ENCODE measurements at regions not wholly inside any gene's neighbourhood (a gene's known extent, or its start where the extent isn't known, plus 50 kb on each side); places are given as distances from the start of the nearest gene placed in this dataset.

DNA sequence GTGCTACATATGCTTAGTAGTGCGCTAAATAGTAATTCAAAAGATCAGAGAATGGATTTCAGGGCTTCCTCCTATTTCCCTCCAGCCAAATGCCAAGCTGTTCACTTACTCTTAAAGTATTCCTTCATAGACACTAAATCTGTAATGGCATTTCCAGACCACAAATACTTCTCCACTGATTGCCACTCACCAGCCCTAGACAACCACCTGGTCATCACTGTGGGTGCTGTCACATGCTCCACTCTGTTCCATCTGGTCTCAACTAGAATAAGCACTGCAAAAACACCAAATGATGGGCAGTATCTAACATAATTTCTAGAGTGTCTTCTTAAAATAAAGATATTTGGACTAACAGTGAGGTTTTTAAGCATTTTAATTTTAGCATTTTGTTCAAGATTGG lies 341.3 kb downstream of the AASDHPPT start:
- TF ChIP-seq EZH2 (IDR thresholded peaks at IDR 0.05; ENCODE audit: borderline replicate concordance, low read depth, low read length): no peak
- TF ChIP-seq, protein P1, sequence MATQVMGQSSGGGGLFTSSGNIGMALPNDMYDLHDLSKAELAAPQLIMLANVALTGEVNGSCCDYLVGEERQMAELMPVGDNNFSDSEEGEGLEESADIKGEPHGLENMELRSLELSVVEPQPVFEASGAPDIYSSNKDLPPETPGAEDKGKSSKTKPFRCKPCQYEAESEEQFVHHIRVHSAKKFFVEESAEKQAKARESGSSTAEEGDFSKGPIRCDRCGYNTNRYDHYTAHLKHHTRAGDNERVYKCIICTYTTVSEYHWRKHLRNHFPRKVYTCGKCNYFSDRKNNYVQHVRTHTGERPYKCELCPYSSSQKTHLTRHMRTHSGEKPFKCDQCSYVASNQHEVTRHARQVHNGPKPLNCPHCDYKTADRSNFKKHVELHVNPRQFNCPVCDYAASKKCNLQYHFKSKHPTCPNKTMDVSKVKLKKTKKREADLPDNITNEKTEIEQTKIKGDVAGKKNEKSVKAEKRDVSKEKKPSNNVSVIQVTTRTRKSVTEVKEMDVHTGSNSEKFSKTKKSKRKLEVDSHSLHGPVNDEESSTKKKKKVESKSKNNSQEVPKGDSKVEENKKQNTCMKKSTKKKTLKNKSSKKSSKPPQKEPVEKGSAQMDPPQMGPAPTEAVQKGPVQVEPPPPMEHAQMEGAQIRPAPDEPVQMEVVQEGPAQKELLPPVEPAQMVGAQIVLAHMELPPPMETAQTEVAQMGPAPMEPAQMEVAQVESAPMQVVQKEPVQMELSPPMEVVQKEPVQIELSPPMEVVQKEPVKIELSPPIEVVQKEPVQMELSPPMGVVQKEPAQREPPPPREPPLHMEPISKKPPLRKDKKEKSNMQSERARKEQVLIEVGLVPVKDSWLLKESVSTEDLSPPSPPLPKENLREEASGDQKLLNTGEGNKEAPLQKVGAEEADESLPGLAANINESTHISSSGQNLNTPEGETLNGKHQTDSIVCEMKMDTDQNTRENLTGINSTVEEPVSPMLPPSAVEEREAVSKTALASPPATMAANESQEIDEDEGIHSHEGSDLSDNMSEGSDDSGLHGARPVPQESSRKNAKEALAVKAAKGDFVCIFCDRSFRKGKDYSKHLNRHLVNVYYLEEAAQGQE (IDR thresholded peaks at IDR 0.05; ENCODE audit: borderline replicate concordance): no peak
- TF ChIP-seq, protein P1 (CRISPR knock-in tag; IDR thresholded peaks at IDR 0.05; ENCODE audit: low read depth): no peak
- no peak for TF ChIP-seq NRF1 (conservative IDR thresholded peaks at IDR 0.05 in 1 of 2, IDR thresholded peaks at IDR 0.05 in 1 of 2)
- no peak for TF ChIP-seq RAD21 (CRISPR knock-in tag; conservative IDR thresholded peaks at IDR 0.05 in 1 of 2, IDR thresholded peaks at IDR 0.05 in 1 of 2)
- no peak for TF ChIP-seq ESRRA (IDR thresholded peaks at IDR 0.05; ENCODE audit: borderline replicate concordance, low read depth)
- no peak for TF ChIP-seq JUND (IDR thresholded peaks at IDR 0.05; ENCODE audit: borderline replicate concordance, low read depth, low read length)
- TF ChIP-seq JUND (tag; IDR thresholded peaks at IDR 0.05; ENCODE audit: borderline replicate concordance, low read depth, low read length): no peak
- TF ChIP-seq CBX2 (IDR thresholded peaks at IDR 0.05; ENCODE audit: insufficient read depth, low read length, poor library complexity, severe bottlenecking): no peak
- TF ChIP-seq RBM14 (IDR thresholded peaks at IDR 0.05; ENCODE audit: borderline replicate concordance, insufficient read depth, low read depth, low read length): no peak
- TF ChIP-seq, protein P2, sequence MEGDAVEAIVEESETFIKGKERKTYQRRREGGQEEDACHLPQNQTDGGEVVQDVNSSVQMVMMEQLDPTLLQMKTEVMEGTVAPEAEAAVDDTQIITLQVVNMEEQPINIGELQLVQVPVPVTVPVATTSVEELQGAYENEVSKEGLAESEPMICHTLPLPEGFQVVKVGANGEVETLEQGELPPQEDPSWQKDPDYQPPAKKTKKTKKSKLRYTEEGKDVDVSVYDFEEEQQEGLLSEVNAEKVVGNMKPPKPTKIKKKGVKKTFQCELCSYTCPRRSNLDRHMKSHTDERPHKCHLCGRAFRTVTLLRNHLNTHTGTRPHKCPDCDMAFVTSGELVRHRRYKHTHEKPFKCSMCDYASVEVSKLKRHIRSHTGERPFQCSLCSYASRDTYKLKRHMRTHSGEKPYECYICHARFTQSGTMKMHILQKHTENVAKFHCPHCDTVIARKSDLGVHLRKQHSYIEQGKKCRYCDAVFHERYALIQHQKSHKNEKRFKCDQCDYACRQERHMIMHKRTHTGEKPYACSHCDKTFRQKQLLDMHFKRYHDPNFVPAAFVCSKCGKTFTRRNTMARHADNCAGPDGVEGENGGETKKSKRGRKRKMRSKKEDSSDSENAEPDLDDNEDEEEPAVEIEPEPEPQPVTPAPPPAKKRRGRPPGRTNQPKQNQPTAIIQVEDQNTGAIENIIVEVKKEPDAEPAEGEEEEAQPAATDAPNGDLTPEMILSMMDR (IDR thresholded peaks at IDR 0.05 in 2 of 3, conservative IDR thresholded peaks at IDR 0.05 in 1 of 3; ENCODE audit: insufficient read depth in 2 of 3, low read depth in 1 of 3, low read length in 3 of 3): no peak
- TF ChIP-seq POLR2A (conservative IDR thresholded peaks at IDR 0.05): no peak

Measured in K562 (cell line).